Fibroblast of pulmonary artery (primary cell): ENCODE measurements at regions not wholly inside any gene's neighbourhood (a gene's known extent, or its start where the extent isn't known, plus 50 kb on each side); places are given as distances from the start of the nearest gene placed in this dataset.
"Not testable (repeated sequence)": the region's sequence is repeated elsewhere in the genome, so short reads cannot be mapped to it uniquely, and the experiment has no call there.

Experiments used
- DNase-seq: peaks from one replicate; pipeline ENCODE4 v3.0.0-alpha.2; 2010; ENCODE audit warnings: low read depth
- H3K4me3 ChIP-seq: replicated peaks from 2 replicates; pipeline ENCODE4 v1.5.1; 2011; ENCODE audit warnings: low read depth, mild to moderate bottlenecking, control low read depth, low read length, moderate library complexity
- CTCF ChIP-seq: IDR thresholded peaks from 2 replicates; pipeline ENCODE4 v1.5.1; 2011; ENCODE audit warnings: mild to moderate bottlenecking, control low read depth, low read length, inconsistent platforms; ENCODE audit errors: missing control alignments

GRCh38 chr11:110514967-110515366, 85.2 kb downstream of the FDX1 start:
- TF ChIP-seq CTCF = no peak
- no peak overlapping the region for H3K4me3 ChIP-seq
- no peak for DNase-seq

GRCh38 chr11:110517381-110517780, 87.6 kb downstream of the FDX1 start:
- DNase-seq, H3K4me3 ChIP-seq: not testable (repeated sequence)

GRCh38 chr11:110518809-110519514, 89.2 kb downstream of the FDX1 start:
- no peak for TF ChIP-seq CTCF
- H3K4me3 ChIP-seq = no peak overlapping the region
- peak; percentile 16 for DNase-seq

- no peak for DNase-seq
- no peak overlapping the region for H3K4me3 ChIP-seq
- no peak for TF ChIP-seq CTCF
Measured at GRCh38 chr11:110519796-110520195, 90.0 kb downstream of the FDX1 start.

- no peak for TF ChIP-seq CTCF
- no peak overlapping the region for H3K4me3 ChIP-seq
- no peak for DNase-seq
Measured at GRCh38 chr11:110522471-110522870, 92.7 kb downstream of the FDX1 start.

GRCh38 chr11:110524238-110524637, 94.5 kb downstream of the FDX1 start:
- H3K4me3 ChIP-seq = no peak overlapping the region
- peak; percentile 65 for DNase-seq
- no peak for TF ChIP-seq CTCF

GRCh38 chr11:110525883-110526282, 96.1 kb downstream of the FDX1 start:
- H3K4me3 ChIP-seq = no peak overlapping the region
- TF ChIP-seq CTCF = no peak
- peak; percentile 29 for DNase-seq
